ENCODE measurements at regions not wholly inside any gene's neighbourhood (a gene's known extent, or its start where the extent isn't known, plus 50 kb on each side); places are given as distances from the start of the nearest gene placed in this dataset.

- Histone ChIP-seq H3K79me2 (ENCODE audit: insufficient read depth, low read length) (no peaks in the 10 kb centered on the region), H4K20me1 (ENCODE audit: control insufficient read depth, insufficient read depth, insufficient read length) (no peaks in the 10 kb centered on the region), H2BK20ac (ENCODE audit: low read depth, low read length, poor library complexity, severe bottlenecking) (no peak overlapping the region), H4K5ac (ENCODE audit: insufficient read length, low read depth, low read length) (no peak overlapping the region), H4K8ac (replicated peaks; ENCODE audit: insufficient read length, low read depth, low read length) (no peak overlapping the region), H3K9me3 (ENCODE audit: control insufficient read depth, low read depth, low read length) (no peaks in the 10 kb centered on the region), H4K91ac (ENCODE audit: insufficient read length, low read depth, low read length) (no peak overlapping the region), H2AFZ (ENCODE audit: low read length) (no peak overlapping the region), H3K79me1 (ENCODE audit: insufficient read depth, low read depth, low read length, poor library complexity, severe bottlenecking) (no peaks in the 10 kb centered on the region), H2BK12ac (ENCODE audit: insufficient read length, low read depth, low read length) (no peak overlapping the region), H3T11ph (ENCODE audit: low read length) (no peak overlapping the region), H3K4me1 (ENCODE audit: insufficient read depth, low read length) (peaks cover 3% of the 10 kb centered on the region; the same call in 1 of the 2 replicates), H3K27ac (ENCODE audit: insufficient read length, low read depth, low read length) (no peak overlapping the region), H3K18ac (ENCODE audit: insufficient read length, low read depth, low read length) (no peak overlapping the region), H3K9ac (ENCODE audit: extremely low read depth, insufficient read length, low read length) (no peak overlapping the region), H3K14ac (ENCODE audit: insufficient read depth, low read length) (no peak overlapping the region), H3K56ac (ENCODE audit: insufficient read length, low read depth, low read length) (no peak overlapping the region), H3K23ac (ENCODE audit: insufficient read length, low read depth, low read length) (no peak overlapping the region), H2BK5ac (ENCODE audit: insufficient read length, low read length) (no peak overlapping the region), H2AK5ac (ENCODE audit: insufficient read length, low read length) (no peak overlapping the region), H3K27me3 (ENCODE audit: insufficient read depth, low read length) (no peaks in the 10 kb centered on the region), H3K23me2 (ENCODE audit: insufficient read length, low read depth, low read length, poor library complexity, severe bottlenecking) (no peaks in the 10 kb centered on the region), H3K4ac (ENCODE audit: low read depth, low read length) (no peak overlapping the region), H2BK15ac (ENCODE audit: low read depth, low read length) (no peak overlapping the region), H3K4me2 (ENCODE audit: insufficient read depth, insufficient read length, low read length) (no peak overlapping the region), H2BK120ac (ENCODE audit: low read depth, low read length, poor library complexity, severe bottlenecking) (no peak overlapping the region)
- no peak overlapping the region for H3K27ac Mint-ChIP-seq
- no peak overlapping the region for H3K4me3 Mint-ChIP-seq
- DNase-seq, result no peak
- TF ChIP-seq CTCF (conservative IDR thresholded peaks at IDR 0.05), result no peak
- H3K36me3 Mint-ChIP-seq (ENCODE audit: insufficient read depth in 1 of 3, low read depth in 3 of 3), result no peaks in the 10 kb centered on the region
- WGBS (ENCODE audit: extremely low coverage, insufficient read length, low lambda C conversion rate), result no CpG with 5 or more reads among the region's 3 CpGs
- peaks cover 0 to 6% of the 10 kb centered on the region in 2 experiments; a peak in 2 of 4 replicates for H3K4me1 Mint-ChIP-seq
- no peaks in the 10 kb centered on the region for H3K27me3 Mint-ChIP-seq (ENCODE audit: low read depth)
- H3K9me3 Mint-ChIP-seq, result no peaks in the 10 kb centered on the region
Measured at GRCh38 chr13:100824366-100824765, 149.8 kb upstream of the TMTC4 start.

All from H9 (cell line).